H1 (cell line): ENCODE measurements at regions not wholly inside any gene's neighbourhood (a gene's known extent, or its start where the extent isn't known, plus 50 kb on each side); places are given as distances from the start of the nearest gene placed in this dataset.

Source experiments
- CTCF ChIA-PET: fragments of 300-600 bp; sonication (Branson Sonifier 250); formaldehyde crosslinking; loops from one replicate; lab custom pipeline; 2021; ENCODE audit not compliant: partially characterized antibody; lab: Charles Lee
- POLR2A ChIA-PET: fragments of 300-600 bp; sonication (Branson Sonifier 250); formaldehyde crosslinking; loops from one replicate; lab custom pipeline; 2021; ENCODE audit warnings: inconsistent platforms; ENCODE audit not compliant: partially characterized antibody; lab: Charles Lee
- DNase-seq, 2 experiments: peaks; one replicate each; pipeline versions ENCODE4 v3.0.0 to v3.0.0-alpha.2; 2010 to 2022; ENCODE audit warnings: low spot score in 2 of 2, low read depth in 1 of 2, mixed read lengths in 1 of 2
- FAIRE-seq: peaks from 2 replicates; lab custom pipeline; 2011; peaks lifted over from hg19 to GRCh38; lab: Jason Lieb, UNC
- H2AFZ ChIP-seq: 2 replicates; pipeline ENCODE4 v1.8.1; 2012; ENCODE audit warnings: low read length, inconsistent platforms
- H2AK5ac ChIP-seq: 2 replicates; pipeline ENCODE4 v1.6.1; 2013; ENCODE audit warnings: low read depth, low read length
- H2BK120ac ChIP-seq: replicated peaks from 2 replicates; pipeline ENCODE3; 2013; ENCODE audit warnings: low read depth, low read length, inconsistent platforms
- H2BK12ac ChIP-seq: 2 replicates; pipeline ENCODE4 v1.6.1; 2013; ENCODE audit warnings: low read depth, low read length
- H2BK15ac ChIP-seq: 2 replicates; pipeline ENCODE4 v1.6.1; 2013; ENCODE audit warnings: low read length
- H2BK20ac ChIP-seq: 2 replicates; pipeline ENCODE4 v1.6.1; 2013; ENCODE audit warnings: low read length
- H2BK5ac ChIP-seq: 2 replicates; pipeline ENCODE4 v1.6.1; 2013; ENCODE audit warnings: low read depth, low read length
- H3K14ac ChIP-seq: 2 replicates; pipeline ENCODE4 v1.6.1; 2013; ENCODE audit warnings: inconsistent platforms; ENCODE audit not compliant: insufficient read length
- H3K18ac ChIP-seq: 2 replicates; pipeline ENCODE4 v1.6.1; 2013; ENCODE audit warnings: low read length; ENCODE audit errors: extremely low read depth
- H3K23ac ChIP-seq: 2 replicates; pipeline ENCODE4 v1.6.1; 2013; ENCODE audit warnings: inconsistent platforms; ENCODE audit not compliant: insufficient read length
- H3K23me2 ChIP-seq: 2 replicates; pipeline ENCODE4 v1.6.1; 2013; ENCODE audit warnings: low read depth, low read length
- H3K27ac ChIP-seq: 2 replicates; pipeline ENCODE4 v1.6.1; 2011; ENCODE audit warnings: low read depth, low read length, inconsistent platforms
- H3K27me3 ChIP-seq, 4 experiments: replicated peaks in 1 of 4; 1 replicate in 1 of 4; 2 replicates in 3 of 4; pipeline versions ENCODE4 v1.6.1 to v1.8.1; 2011 to 2013; ENCODE audit warnings: low read length in 3 of 4, mild to moderate bottlenecking in 3 of 4, inconsistent platforms in 2 of 4, mixed read lengths in 2 of 4, moderate library complexity in 1 of 4; ENCODE audit not compliant: control insufficient read depth in 3 of 4, insufficient read depth in 3 of 4; ENCODE audit errors: extremely low read depth in 1 of 4
- H3K36me3 ChIP-seq, 4 experiments: 2 replicates each; pipeline versions ENCODE4 v1.6.1 to v1.8.1; 2011 to 2013; ENCODE audit warnings: mild to moderate bottlenecking in 4 of 4, low read length in 3 of 4, moderate library complexity in 2 of 4, control low read depth in 1 of 4, inconsistent platforms in 1 of 4; ENCODE audit not compliant: insufficient read depth in 4 of 4, control insufficient read depth in 2 of 4
- H3K4ac ChIP-seq: replicated peaks from 2 replicates; pipeline ENCODE3; 2013; ENCODE audit warnings: low read length, low read depth, mixed read lengths, inconsistent platforms; ENCODE audit not compliant: insufficient read length
- H3K4me1 ChIP-seq, 4 experiments: replicated peaks in 1 of 4; 1 replicate in 1 of 4; 2 replicates in 3 of 4; pipeline versions ENCODE4 v1.6.1 to v1.8.1; 2011 to 2013; ENCODE audit warnings: low read length in 3 of 4, inconsistent platforms in 2 of 4, mixed read lengths in 1 of 4; ENCODE audit not compliant: insufficient read depth in 4 of 4, control insufficient read depth in 3 of 4
- H3K4me2 ChIP-seq, 2 experiments: 2 replicates each; pipeline versions ENCODE4 v1.6.1 to v1.8.1; 2011 to 2013; ENCODE audit warnings: low read depth in 2 of 2, low read length in 2 of 2, control low read depth in 1 of 2, inconsistent platforms in 1 of 2, mild to moderate bottlenecking in 1 of 2; ENCODE audit not compliant: insufficient read depth in 1 of 2
- H3K4me3 ChIP-seq, 4 experiments: fragments of 200-600, 300-600 bp in 1 of 4; sonication (generic), shearing (Covaris generic), sonication (Bioruptor Twin) in 1 of 4; 2 replicates each; pipeline versions ENCODE4 v1.5.1 to v1.8.1; 2011 to 2016; ENCODE audit warnings: low read length in 4 of 4, low read depth in 3 of 4, control low read depth in 2 of 4, inconsistent platforms in 2 of 4, mild to moderate bottlenecking in 2 of 4, mixed read lengths in 1 of 4, moderate library complexity in 1 of 4; ENCODE audit not compliant: insufficient read depth in 2 of 4; ENCODE audit errors: extremely low read depth in 1 of 4
- H3K56ac ChIP-seq: replicated peaks from 2 replicates; pipeline ENCODE3; 2013; ENCODE audit warnings: low read depth, mild to moderate bottlenecking, mixed read lengths, low read length, inconsistent platforms; ENCODE audit not compliant: insufficient read length
- H3K79me1 ChIP-seq: 2 replicates; pipeline ENCODE4 v1.6.1; 2013; ENCODE audit warnings: low read depth, low read length, control low read depth
- H3K79me2 ChIP-seq, 2 experiments: 2 replicates each; pipeline versions ENCODE4 v1.6.1 to v1.8.1; 2012 to 2013; ENCODE audit warnings: low read length in 2 of 2, mild to moderate bottlenecking in 2 of 2, inconsistent platforms in 1 of 2; ENCODE audit not compliant: insufficient read depth in 2 of 2, control insufficient read depth in 1 of 2
- H3K9ac ChIP-seq, 4 experiments: replicated peaks in 1 of 4; 1 replicate in 1 of 4; 2 replicates in 3 of 4; pipeline versions ENCODE4 v1.6.1 to v1.8.1; 2011 to 2013; ENCODE audit warnings: low read depth in 3 of 4, low read length in 3 of 4, control low read depth in 2 of 4, mild to moderate bottlenecking in 2 of 4, moderate library complexity in 2 of 4, inconsistent platforms in 1 of 4; ENCODE audit errors: extremely low read depth in 1 of 4
- H3K9me3 ChIP-seq, 2 experiments: 2 replicates each; pipeline versions ENCODE4 v1.6.1 to v1.8.1; 2012 to 2013; ENCODE audit warnings: mild to moderate bottlenecking in 2 of 2, moderate library complexity in 2 of 2, control low read depth in 1 of 2, inconsistent platforms in 1 of 2, low read depth in 1 of 2, low read length in 1 of 2, mixed read lengths in 1 of 2; ENCODE audit not compliant: insufficient read depth in 2 of 2
- H4K20me1 ChIP-seq, 2 experiments: replicated peaks in 1 of 2; 2 replicates each; pipeline versions ENCODE3 to v1.8.1; 2011 to 2013; ENCODE audit warnings: inconsistent platforms in 2 of 2, low read length in 2 of 2, mild to moderate bottlenecking in 1 of 2; ENCODE audit not compliant: insufficient read depth in 2 of 2, control insufficient read depth in 1 of 2
- H4K5ac ChIP-seq: 2 replicates; pipeline ENCODE4 v1.6.1; 2013; ENCODE audit warnings: low read length, low read depth, mixed read lengths, inconsistent platforms; ENCODE audit not compliant: insufficient read length
- H4K8ac ChIP-seq: 2 replicates; pipeline ENCODE4 v1.8.0; 2013; ENCODE audit warnings: mild to moderate bottlenecking, moderate library complexity, low read length, inconsistent platforms; ENCODE audit not compliant: insufficient read depth; ENCODE audit errors: extremely low read depth
- H4K91ac ChIP-seq: replicated peaks from 2 replicates; pipeline ENCODE3; 2013; ENCODE audit warnings: low read length, mixed read lengths, inconsistent platforms; ENCODE audit not compliant: insufficient read length
- EP300 ChIP-seq, 2 experiments: IDR thresholded peaks; 1 replicate in 1 of 2; 2 replicates in 1 of 2; pipeline ENCODE4 v1.6.1; 2011 to 2012; ENCODE audit warnings: low read depth in 2 of 2, low read length in 2 of 2, mild to moderate bottlenecking in 2 of 2, borderline replicate concordance in 1 of 2, inconsistent platforms in 1 of 2, moderate library complexity in 1 of 2
- GTF2F1 ChIP-seq: IDR thresholded peaks from 2 replicates; pipeline ENCODE4 v1.6.1; 2012; ENCODE audit warnings: low read depth, low read length, improper control_type of control experiment, borderline replicate concordance
- HDAC2 ChIP-seq, 2 experiments: fragments of 300-600 bp in 1 of 2; sonication (generic) in 1 of 2; IDR thresholded peaks; 2 replicates each; pipeline ENCODE4 v1.6.1; 2011 to 2012; ENCODE audit warnings: low read depth in 2 of 2, low read length in 2 of 2, mild to moderate bottlenecking in 2 of 2, moderate library complexity in 2 of 2, borderline replicate concordance in 1 of 2, inconsistent platforms in 1 of 2
- JUND ChIP-seq: IDR thresholded peaks from 2 replicates; pipeline ENCODE4 v1.6.1; 2011; ENCODE audit warnings: mild to moderate bottlenecking, improper control_type of control experiment, low read length
- KDM5A ChIP-seq: fragments of 200-600 bp; IDR thresholded peaks from 2 replicates; pipeline ENCODE4 v1.7.1; 2012; ENCODE audit warnings: mild to moderate bottlenecking, low read length, inconsistent platforms, mixed read lengths
- POU5F1 ChIP-seq: IDR thresholded peaks from 2 replicates; pipeline ENCODE4 v1.6.1; 2011; ENCODE audit warnings: low read depth, mild to moderate bottlenecking, low read length, moderate library complexity
- SIN3A ChIP-seq, 2 experiments: IDR thresholded peaks in 1 of 2; conservative IDR thresholded peaks in 1 of 2; 2 replicates each; pipeline ENCODE4 v1.6.1; 2011 to 2012; ENCODE audit warnings: low read length in 2 of 2, improper control_type of control experiment in 1 of 2, low read depth in 1 of 2, mild to moderate bottlenecking in 1 of 2
- SP2 ChIP-seq: IDR thresholded peaks from 2 replicates; pipeline ENCODE4 v1.6.1; 2012; ENCODE audit warnings: mild to moderate bottlenecking, low read length, inconsistent platforms
- SP4 ChIP-seq: IDR thresholded peaks from 2 replicates; pipeline ENCODE4 v1.6.1; 2012; ENCODE audit warnings: low read length, inconsistent platforms
- TCF12 ChIP-seq: IDR thresholded peaks from 2 replicates; pipeline ENCODE4 v1.6.1; 2011; ENCODE audit warnings: low read depth, mild to moderate bottlenecking, low read length
- TEAD4 ChIP-seq: IDR thresholded peaks from 2 replicates; pipeline ENCODE4 v1.6.1; 2012; ENCODE audit warnings: low read depth, low read length, inconsistent platforms, mixed read lengths
- whole genome bisulfite sequencing, 2 experiments: shearing (Covaris generic) in 1 of 2; methylation state at CpG; one replicate each; pipeline versions ENCODE4 v1.1.6 to v1.1.7; 2013 to 2015; ENCODE audit warnings: low lambda C conversion rate in 2 of 2, mixed read lengths in 2 of 2, inconsistent platforms in 1 of 2, low coverage in 1 of 2, missing lambda C conversion rate in 1 of 2; ENCODE audit not compliant: insufficient replicate concordance in 2 of 2, insufficient coverage in 1 of 2, insufficient read length in 1 of 2; ENCODE audit errors: extremely low coverage in 1 of 2, missing lambda C conversion rate in 1 of 2; 5-methylcytosine and 5-hydroxymethylcytosine counted together
- TF ChIP-seq, protein P1 (sequence below): IDR thresholded peaks from 2 replicates; pipeline ENCODE4 v1.6.1; 2011; ENCODE audit warnings: low read depth, mild to moderate bottlenecking, low read length; ENCODE audit not compliant: insufficient read depth
- TF ChIP-seq, protein P2 (sequence below): IDR thresholded peaks from 2 replicates; pipeline ENCODE4 v1.6.1; 2012; ENCODE audit warnings: inconsistent platforms
- TF ChIP-seq, protein P3 (sequence below): IDR thresholded peaks from 2 replicates; pipeline ENCODE4 v1.6.1; 2012; ENCODE audit warnings: inconsistent platforms

DNA sequence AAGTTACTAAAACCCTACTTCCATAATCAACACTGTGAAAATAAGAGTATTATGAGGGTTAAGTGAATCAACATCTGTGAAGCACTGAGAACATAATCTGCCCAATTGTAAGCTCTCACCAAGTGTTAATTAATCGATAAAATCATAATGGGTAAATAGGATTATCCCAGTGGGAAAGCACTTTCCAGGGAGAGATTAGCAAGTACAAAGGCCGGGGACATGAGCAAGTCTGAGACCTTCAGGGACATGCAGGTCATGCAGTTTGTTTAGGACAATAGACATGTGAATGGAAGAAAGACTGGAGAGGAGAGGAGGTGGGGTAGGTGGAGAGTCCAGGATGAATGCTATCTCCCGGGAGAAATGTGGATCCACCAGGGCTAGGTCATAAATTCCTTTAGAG lies 57.8 kb upstream of the FIBIN start:
- Histone ChIP-seq H3K23ac (no peak overlapping the region), H3K4me1 (no peaks in the 10 kb centered on the region), H3K9me3 (no peaks in the 10 kb centered on the region), H2BK20ac (no peak overlapping the region), H3K4ac (no peak overlapping the region), H2BK15ac (no peak overlapping the region), H2BK5ac (no peak overlapping the region), H3K56ac (no peak overlapping the region), H4K5ac (no peak overlapping the region), H2BK12ac (no peak overlapping the region), H2BK120ac (no peak overlapping the region), H2AK5ac (no peak overlapping the region), H3K27ac (no peak overlapping the region), H4K8ac (no peak overlapping the region), H3K23me2 (no peaks in the 10 kb centered on the region), H3K4me2 (no peak overlapping the region), H3K79me2 (no peaks in the 10 kb centered on the region), H3K36me3 (no peaks in the 10 kb centered on the region), H4K91ac (no peak overlapping the region), H3K79me1 (no peaks in the 10 kb centered on the region), H3K4me3 (no peak overlapping the region), H3K27me3 (no peaks in the 10 kb centered on the region), H4K20me1 (no peaks in the 10 kb centered on the region), H2AFZ (no peak overlapping the region), H3K14ac (no peak overlapping the region), H3K18ac (no peak overlapping the region), H3K9ac (no peak overlapping the region)
- WGBS, 2 experiments: 89% methylated on average over 3 of the region's 3 CpGs; no CpG with 5 or more reads in 1 of the 2 experiments
- POLR2A ChIA-PET: no interaction called here
- no peak for DNase-seq
- no peak for FAIRE-seq
- CTCF ChIA-PET: no interaction called here
- TF ChIP-seq SP4 (no peak), TCF12 (no peak), EP300 (IDR thresholded peaks at IDR 0.05; ENCODE audit: borderline replicate concordance in 1 of 2, low read depth in 2 of 2, low read length in 2 of 2) (no peak), TEAD4 (no peak), SP2 (no peak), KDM5A (no peak), SIN3A (conservative IDR thresholded peaks at IDR 0.05 in 1 of 2, IDR thresholded peaks at IDR 0.05 in 1 of 2; ENCODE audit: low read depth in 1 of 2, low read length in 2 of 2) (no peak), GTF2F1 (no peak), HDAC2 (IDR thresholded peaks at IDR 0.05; ENCODE audit: borderline replicate concordance in 1 of 2, low read depth in 2 of 2, low read length in 2 of 2) (no peak), JUND (no peak), POU5F1 (no peak)
- TF ChIP-seq, protein P1, sequence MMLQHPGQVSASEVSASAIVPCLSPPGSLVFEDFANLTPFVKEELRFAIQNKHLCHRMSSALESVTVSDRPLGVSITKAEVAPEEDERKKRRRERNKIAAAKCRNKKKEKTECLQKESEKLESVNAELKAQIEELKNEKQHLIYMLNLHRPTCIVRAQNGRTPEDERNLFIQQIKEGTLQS: no peak
- TF ChIP-seq, protein P2, sequence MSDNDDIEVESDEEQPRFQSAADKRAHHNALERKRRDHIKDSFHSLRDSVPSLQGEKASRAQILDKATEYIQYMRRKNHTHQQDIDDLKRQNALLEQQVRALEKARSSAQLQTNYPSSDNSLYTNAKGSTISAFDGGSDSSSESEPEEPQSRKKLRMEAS: no peak
- TF ChIP-seq, protein P3, sequence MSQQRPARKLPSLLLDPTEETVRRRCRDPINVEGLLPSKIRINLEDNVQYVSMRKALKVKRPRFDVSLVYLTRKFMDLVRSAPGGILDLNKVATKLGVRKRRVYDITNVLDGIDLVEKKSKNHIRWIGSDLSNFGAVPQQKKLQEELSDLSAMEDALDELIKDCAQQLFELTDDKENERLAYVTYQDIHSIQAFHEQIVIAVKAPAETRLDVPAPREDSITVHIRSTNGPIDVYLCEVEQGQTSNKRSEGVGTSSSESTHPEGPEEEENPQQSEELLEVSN: no peak
